CD14-positive monocyte (primary cell): ENCODE measurements at regions not wholly inside any gene's neighbourhood (a gene's known extent, or its start where the extent isn't known, plus 50 kb on each side); places are given as distances from the start of the nearest gene placed in this dataset.

Experiments used
- DNase-seq, 3 donors: peaks; one replicate each; pipeline ENCODE4 v3.0.0-alpha.2; 2011 to 2022
- H2AFZ ChIP-seq: 2 replicates; pipeline ENCODE4 v1.6.0; 2012; ENCODE audit warnings: mild to moderate bottlenecking, low read depth, low read length, inconsistent platforms; ENCODE audit not compliant: insufficient read depth, poor library complexity, severe bottlenecking
- H3K27ac ChIP-seq, 2 donors: 1 replicate in 1 of 2; 2 replicates in 1 of 2; pipeline ENCODE4 v1.5.1; 2012 to 2013; ENCODE audit warnings: low read length in 2 of 2, control low read depth in 1 of 2, inconsistent platforms in 1 of 2, low read depth in 1 of 2, mild to moderate bottlenecking in 1 of 2
- H3K27me3 ChIP-seq, 2 donors: one replicate each; pipeline versions ENCODE4 v1.6.0 to v1.6.1; 2011 to 2013; ENCODE audit warnings: low read length in 2 of 2; ENCODE audit not compliant: control insufficient read depth in 2 of 2, insufficient read depth in 2 of 2
- H3K36me3 ChIP-seq, 2 donors: replicated peaks in 1 of 2; 1 replicate in 1 of 2; 2 replicates in 1 of 2; pipeline versions ENCODE4 v1.5.1 to v1.6.1; 2012 to 2013; ENCODE audit warnings: low read length in 2 of 2, control low read depth in 1 of 2, inconsistent platforms in 1 of 2, mild to moderate bottlenecking in 1 of 2; ENCODE audit not compliant: insufficient read depth in 2 of 2, control insufficient read depth in 1 of 2
- H3K4me1 ChIP-seq, 2 donors: 1 replicate in 1 of 2; 2 replicates in 1 of 2; pipeline versions ENCODE4 v1.5.1 to v1.6.1; 2012 to 2013; ENCODE audit warnings: low read length in 2 of 2, control low read depth in 1 of 2, inconsistent platforms in 1 of 2, mild to moderate bottlenecking in 1 of 2, moderate library complexity in 1 of 2; ENCODE audit not compliant: insufficient read depth in 2 of 2, control insufficient read depth in 1 of 2
- H3K4me2 ChIP-seq: replicated peaks from 2 replicates; pipeline ENCODE3; 2012; ENCODE audit warnings: low read length, moderate library complexity, mild to moderate bottlenecking; ENCODE audit not compliant: poor library complexity, severe bottlenecking; ENCODE audit errors: extremely low read depth
- H3K4me3 ChIP-seq, 3 experiments: fragments of 200-600 bp in 1 of 3; sonication (generic) in 1 of 3; replicated peaks in 1 of 3; 1 replicate in 2 of 3; 2 replicates in 1 of 3; pipeline ENCODE4 v1.5.1; 2011 to 2013; ENCODE audit warnings: low read length in 3 of 3, mild to moderate bottlenecking in 3 of 3, control low read depth in 2 of 3, low read depth in 2 of 3, inconsistent platforms in 1 of 3, moderate library complexity in 1 of 3
- H3K79me2 ChIP-seq: 2 replicates; pipeline ENCODE4 v1.6.0; 2012; ENCODE audit warnings: mild to moderate bottlenecking, control low read depth, inconsistent platforms, low read length, moderate library complexity; ENCODE audit not compliant: insufficient read depth
- H3K9ac ChIP-seq: 2 replicates; pipeline ENCODE4 v1.6.0; 2017; ENCODE audit warnings: low read length, mild to moderate bottlenecking; ENCODE audit not compliant: insufficient read depth, poor library complexity, severe bottlenecking
- H3K9me3 ChIP-seq, 2 donors: replicated peaks in 1 of 2; 1 replicate in 1 of 2; 2 replicates in 1 of 2; pipeline versions ENCODE4 v1.5.1 to v1.6.1; 2012 to 2013; ENCODE audit warnings: low read length in 2 of 2, control low read depth in 1 of 2; ENCODE audit not compliant: control insufficient read depth in 1 of 2, insufficient read depth in 1 of 2
- H4K20me1 ChIP-seq: 2 replicates; pipeline ENCODE4 v1.6.0; 2012; ENCODE audit warnings: mild to moderate bottlenecking, low read length, control low read depth, moderate library complexity; ENCODE audit not compliant: insufficient read depth
- H3K27ac Mint-ChIP-seq, 7 donors: one replicate each; pipeline ENCODE4 v1.8.0; 2020; ENCODE audit warnings: mild to moderate bottlenecking in 7 of 7, mixed read lengths in 7 of 7, moderate library complexity in 6 of 7, inconsistent platforms in 2 of 7
- H3K27me3 Mint-ChIP-seq, 3 donors: one replicate each; pipeline ENCODE4 v1.8.0; 2021 to 2022; ENCODE audit warnings: low read depth in 3 of 3, mild to moderate bottlenecking in 3 of 3, mixed read lengths in 3 of 3, moderate library complexity in 3 of 3, inconsistent platforms in 1 of 3
- H3K36me3 Mint-ChIP-seq, 2 donors: one replicate each; pipeline ENCODE4 v1.8.0; 2020; ENCODE audit warnings: mixed read lengths in 2 of 2, inconsistent platforms in 1 of 2, mild to moderate bottlenecking in 1 of 2
- H3K4me1 Mint-ChIP-seq: one replicate; pipeline ENCODE4 v1.8.0; 2020; ENCODE audit warnings: mild to moderate bottlenecking, mixed read lengths
- H3K4me3 Mint-ChIP-seq, 2 donors: one replicate each; pipeline ENCODE4 v1.8.0; 2020; ENCODE audit warnings: mild to moderate bottlenecking in 2 of 2, mixed read lengths in 2 of 2, moderate library complexity in 1 of 2
- H3K9me3 Mint-ChIP-seq, 7 donors: one replicate each; pipeline ENCODE4 v1.8.0; 2020 to 2022; ENCODE audit warnings: mixed read lengths in 7 of 7, mild to moderate bottlenecking in 6 of 7, moderate library complexity in 6 of 7, inconsistent platforms in 2 of 7
- CTCF ChIP-seq: fragments of 200-600 bp; IDR thresholded peaks from one replicate; pipeline ENCODE4 v1.8.0; 2022; ENCODE audit warnings: antibody characterized with exemption, mild to moderate bottlenecking
- WGBS: methylation state at CpG from one replicate; pipeline ENCODE4 v1.1.5; 2013; ENCODE audit warnings: missing lambda C conversion rate; ENCODE audit not compliant: insufficient coverage; 5-methylcytosine and 5-hydroxymethylcytosine counted together
- intact Hi-C, 2 donors: fragments of 100-400 bp; cut with micrococcal nuclease; formaldehyde crosslinking; loops; one replicate each; pipeline versions ENCODE4 v1.15.0 to v1.15.1; 2023

- intact Hi-C loops, result no loop called here
- Histone ChIP-seq H3K9ac (no peak overlapping the region), H3K4me2 (no peak overlapping the region), H2AFZ (no peak overlapping the region), H3K79me2 (no peaks in the 10 kb centered on the region), H3K27ac (no peak overlapping the region), H3K9me3 (no peaks in the 10 kb centered on the region), H4K20me1 (no peaks in the 10 kb centered on the region), H3K36me3 (no peaks in the 10 kb centered on the region), H3K4me3 (no peak overlapping the region), H3K27me3 (no peaks in the 10 kb centered on the region), H3K4me1 (no peaks in the 10 kb centered on the region)
- H3K27ac Mint-ChIP-seq, result no peak overlapping the region
- H3K4me1 Mint-ChIP-seq, result no peaks in the 10 kb centered on the region
- H3K9me3 Mint-ChIP-seq, result peaks cover 0 to 6% (median 0%) of the 10 kb centered on the region in 7 donors
- H3K36me3 Mint-ChIP-seq, result no peaks in the 10 kb centered on the region
- H3K27me3 Mint-ChIP-seq, result peaks cover 2 to 5% (median 3%) of the 10 kb centered on the region in 3 donors
- H3K4me3 Mint-ChIP-seq, result no peak overlapping the region
- DNase-seq, result no peak
- 100% methylated on average over 3 of the region's 7 CpGs for WGBS
- no peak for TF ChIP-seq CTCF
Observed at GRCh38 chr15:77556622-77557021, 76.1 kb downstream of the LINGO1 start.

GRCh38 chr15:77555232-77555631, 77.5 kb downstream of the LINGO1 start:
- Histone ChIP-seq H3K4me2 (no peak overlapping the region), H3K4me3 (no peak overlapping the region), H2AFZ (no peak overlapping the region), H3K36me3 (no peaks in the 10 kb centered on the region), H3K9ac (no peak overlapping the region), H3K9me3 (no peaks in the 10 kb centered on the region), H3K79me2 (no peaks in the 10 kb centered on the region), H4K20me1 (no peaks in the 10 kb centered on the region), H3K27me3 (no peaks in the 10 kb centered on the region), H3K27ac (no peak overlapping the region), H3K4me1 (no peaks in the 10 kb centered on the region)
- 86% methylated on average over 8 of the region's 8 CpGs for WGBS
- intact Hi-C loops, result no loop called here
- TF ChIP-seq CTCF, result no peak
- Mint-ChIP-seq H3K36me3 (no peaks in the 10 kb centered on the region), H3K27me3 (peaks cover 2 to 5% (median 3%) of the 10 kb centered on the region in 3 donors), H3K4me1 (no peaks in the 10 kb centered on the region), H3K27ac (no peak overlapping the region), H3K4me3 (no peak overlapping the region), H3K9me3 (peaks cover 0 to 2% (median 0%) of the 10 kb centered on the region in 7 donors)
- DNase-seq, result no peak
